ENCODE measurements at regions not wholly inside any gene's neighbourhood (a gene's known extent, or its start where the extent isn't known, plus 50 kb on each side); places are given as distances from the start of the nearest gene placed in this dataset.

DNA sequence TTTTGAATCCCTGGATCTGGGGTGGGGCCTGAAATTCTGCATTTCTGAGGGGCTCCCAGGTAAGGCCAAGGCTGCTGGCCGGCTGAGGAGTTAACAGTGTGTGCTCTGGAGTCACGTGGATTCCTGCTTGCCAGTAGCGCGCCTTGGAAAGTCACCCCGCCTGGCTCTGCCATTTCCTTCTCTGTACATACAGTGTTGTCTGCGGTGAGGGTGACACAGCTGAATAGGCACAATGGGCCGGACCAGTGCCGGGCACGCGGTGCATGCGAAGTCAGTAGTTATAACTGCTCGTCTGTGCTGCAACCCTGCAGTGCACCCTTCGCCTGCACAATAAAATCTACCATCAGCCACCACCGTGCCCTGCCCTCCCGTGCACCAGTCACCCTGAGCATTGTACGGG lies 68.0 kb upstream of the EEPD1 start:
- H2AFZ ChIP-seq (ENCODE audit: low read depth, low read length) = no peak overlapping the region
- H3K4me1 ChIP-seq (ENCODE audit: control insufficient read depth, extremely low read depth, insufficient read depth, low read length) = no peaks in the 10 kb centered on the region
- TF ChIP-seq CTCF (IDR thresholded peaks at IDR 0.05; ENCODE audit: extremely low read depth in 1 of 2, insufficient read depth in 1 of 2, low read depth in 1 of 2, low read length in 2 of 2) (no peak), POLR2AphosphoS5 (IDR thresholded peaks at IDR 0.05; ENCODE audit: insufficient read depth, low read depth, low read length) (no peak), JUN (IDR thresholded peaks at IDR 0.05; ENCODE audit: borderline replicate concordance, insufficient read depth, insufficient read length, low read depth) (no peak), MYC (IDR thresholded peaks at IDR 0.05; ENCODE audit: low read depth, low read length) (no peak)
- TF ChIP-seq, protein P1, sequence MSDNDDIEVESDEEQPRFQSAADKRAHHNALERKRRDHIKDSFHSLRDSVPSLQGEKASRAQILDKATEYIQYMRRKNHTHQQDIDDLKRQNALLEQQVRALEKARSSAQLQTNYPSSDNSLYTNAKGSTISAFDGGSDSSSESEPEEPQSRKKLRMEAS (IDR thresholded peaks at IDR 0.05; ENCODE audit: insufficient read depth, insufficient read length) = no peak
- POLR2A ChIA-PET = no interaction called here
- H3K4me2 ChIP-seq (ENCODE audit: insufficient read depth, low read length) = no peak overlapping the region
- H3K9me3 ChIP-seq (replicated peaks; ENCODE audit: control insufficient read depth, insufficient read depth, low read length) = no peaks in the 10 kb centered on the region
- H3K79me2 ChIP-seq (ENCODE audit: control insufficient read depth, insufficient read depth, low read length) = no peaks in the 10 kb centered on the region
- dilution Hi-C loops (cut with MboI; ENCODE audit: extremely low pct_ligation_motif_present, low sequenced_read_pairs) = no loop called here
- no peaks in the 10 kb centered on the region for H4K20me1 ChIP-seq (replicated peaks; ENCODE audit: control insufficient read depth, extremely low read depth, insufficient read depth, low read length)
- CTCF ChIA-PET = no interaction called here
- FAIRE-seq (no peak), DNase-seq (ENCODE audit: low read depth, low spot score) (no peak)
- intact Hi-C loops (cut with micrococcal nuclease) = no loop called here
- no TSS peak for BruUV-seq (replicated peaks)
- H3K27ac ChIP-seq (ENCODE audit: insufficient read depth, low read depth, low read length) = no peak overlapping the region
- no peaks in the 10 kb centered on the region for H3K9me1 ChIP-seq (replicated peaks; ENCODE audit: control insufficient read depth, extremely low read depth, insufficient read depth, low read length)
- no peak overlapping the region for H3K9ac ChIP-seq (replicated peaks; ENCODE audit: extremely low read depth, insufficient read depth, low read length)
- peaks cover 0 to 5% of the 10 kb centered on the region in 2 experiments for H3K27me3 ChIP-seq (ENCODE audit: control insufficient read depth in 2 of 2, insufficient read depth in 2 of 2, low read length in 2 of 2)
- no peaks in the 10 kb centered on the region for H3K36me3 ChIP-seq (ENCODE audit: control insufficient read depth in 2 of 2, extremely low read depth in 1 of 2, insufficient read depth in 2 of 2, low read length in 2 of 2)
- no peak overlapping the region for H3K4me3 ChIP-seq (replicated peaks in 1 of 3; ENCODE audit: insufficient read depth in 1 of 3, low read depth in 1 of 3, low read length in 3 of 3)

- H4K20me1 ChIP-seq (replicated peaks; ENCODE audit: control insufficient read depth, extremely low read depth, insufficient read depth, low read length) = no peaks in the 10 kb centered on the region
- no peak overlapping the region for H3K4me3 ChIP-seq (replicated peaks in 1 of 3; ENCODE audit: insufficient read depth in 1 of 3, low read depth in 1 of 3, low read length in 3 of 3)
- H3K27ac ChIP-seq (ENCODE audit: insufficient read depth, low read depth, low read length) = no peak overlapping the region
- peaks cover 0 to 5% of the 10 kb centered on the region in 2 experiments for H3K27me3 ChIP-seq (ENCODE audit: control insufficient read depth in 2 of 2, insufficient read depth in 2 of 2, low read length in 2 of 2)
- no peaks in the 10 kb centered on the region for H3K79me2 ChIP-seq (ENCODE audit: control insufficient read depth, insufficient read depth, low read length)
- BruUV-seq (replicated peaks) = no TSS peak
- no peaks in the 10 kb centered on the region for H3K9me3 ChIP-seq (replicated peaks; ENCODE audit: control insufficient read depth, insufficient read depth, low read length)
- FAIRE-seq (no peak), DNase-seq (ENCODE audit: low read depth, low spot score) (no peak)
- ChIA-PET CTCF (interaction anchor here (0.6 to 1.3 kb wide), 2 partner anchors 65 to 768 kb away, joined by 3 read pairs; no protein-coding TSS in a partner anchor), POLR2A (no interaction called here)
- H3K4me2 ChIP-seq (ENCODE audit: insufficient read depth, low read length) = no peak overlapping the region
- H2AFZ ChIP-seq (ENCODE audit: low read depth, low read length) = no peak overlapping the region
- dilution Hi-C loops (cut with MboI; ENCODE audit: extremely low pct_ligation_motif_present, low sequenced_read_pairs) = no loop called here
- H3K4me1 ChIP-seq (ENCODE audit: control insufficient read depth, extremely low read depth, insufficient read depth, low read length) = no peaks in the 10 kb centered on the region
- intact Hi-C loops (cut with micrococcal nuclease) = no loop called here
- no peaks in the 10 kb centered on the region for H3K9me1 ChIP-seq (replicated peaks; ENCODE audit: control insufficient read depth, extremely low read depth, insufficient read depth, low read length)
- TF ChIP-seq FOS (IDR thresholded peaks at IDR 0.05; ENCODE audit: borderline replicate concordance, insufficient read depth, low read length) (no peak), EZH2 (IDR thresholded peaks at IDR 0.05; ENCODE audit: borderline replicate concordance, low read depth, low read length, severe bottlenecking) (no peak), POLR2A (IDR thresholded peaks at IDR 0.05; ENCODE audit: low read depth, low read length) (no peak), MYC (IDR thresholded peaks at IDR 0.05; ENCODE audit: low read depth, low read length) (no peak), GATA2 (IDR thresholded peaks at IDR 0.05; ENCODE audit: insufficient read depth, insufficient read length, low read depth, low read length) (no peak), CTCF (IDR thresholded peaks at IDR 0.05; ENCODE audit: extremely low read depth in 1 of 2, insufficient read depth in 1 of 2, low read depth in 1 of 2, low read length in 2 of 2) (no peak), JUN (IDR thresholded peaks at IDR 0.05; ENCODE audit: borderline replicate concordance, insufficient read depth, insufficient read length, low read depth) (no peak), POLR2AphosphoS5 (IDR thresholded peaks at IDR 0.05; ENCODE audit: insufficient read depth, low read depth, low read length) (no peak)
- TF ChIP-seq, protein P1 (IDR thresholded peaks at IDR 0.05; ENCODE audit: insufficient read depth, insufficient read length) = no peak
- H3K36me3 ChIP-seq (ENCODE audit: control insufficient read depth in 2 of 2, extremely low read depth in 1 of 2, insufficient read depth in 2 of 2, low read length in 2 of 2) = no peaks in the 10 kb centered on the region
- no peak overlapping the region for H3K9ac ChIP-seq (replicated peaks; ENCODE audit: extremely low read depth, insufficient read depth, low read length)
Observed at GRCh38 chr7:36086571-36086970, 66.5 kb upstream of the EEPD1 start.

Measured in endothelial cell of umbilical vein (primary cell).